ENCODE measurements at regions not wholly inside any gene's neighbourhood (a gene's known extent, or its start where the extent isn't known, plus 50 kb on each side); places are given as distances from the start of the nearest gene placed in this dataset.

DNA sequence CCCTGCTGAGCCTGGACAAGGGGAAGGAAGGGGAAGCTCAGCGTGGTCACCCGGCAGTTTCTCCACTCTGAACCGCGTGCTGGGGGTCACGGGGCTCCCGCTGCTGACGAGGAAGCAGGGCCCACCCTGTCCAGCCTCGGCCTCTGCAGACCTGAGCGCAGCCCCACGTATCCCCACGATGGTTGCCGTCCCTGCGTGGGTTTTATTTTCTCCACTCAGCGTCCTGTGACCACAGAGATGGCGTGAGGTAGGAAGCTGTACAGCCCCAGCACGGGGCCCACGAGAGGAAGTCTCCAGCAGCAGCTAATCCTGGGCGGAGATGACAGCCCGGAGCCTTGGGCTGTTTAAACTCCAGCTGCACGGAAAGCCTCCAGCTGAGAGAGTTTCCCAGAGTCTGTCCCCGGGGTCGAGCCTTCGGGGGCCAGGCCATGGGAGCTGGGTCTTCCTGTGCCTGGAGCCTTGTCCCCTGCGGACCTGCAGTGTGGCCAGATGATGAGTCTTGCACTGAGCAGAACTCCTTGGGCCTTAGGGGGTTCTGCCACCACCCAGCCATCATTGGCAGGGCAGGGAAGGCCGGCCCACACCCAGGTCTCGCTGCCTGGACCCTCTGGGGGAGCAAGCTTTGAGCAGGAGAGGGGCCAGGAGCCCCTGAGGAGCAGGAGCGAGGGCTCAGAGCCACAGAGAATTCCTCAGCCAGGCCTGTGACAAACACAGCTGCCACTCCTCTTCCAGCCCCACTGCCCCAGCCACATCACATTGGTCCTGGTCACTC, 72.8 kb upstream of the FAM20C start (continued):
- TF ChIP-seq BCL11A (IDR thresholded peaks at IDR 0.05; ENCODE audit: low read depth in 2 of 2, low read length in 2 of 2) (no peak), TBP (IDR thresholded peaks at IDR 0.05; ENCODE audit: low read depth, low read length) (no peak), BRCA1 (IDR thresholded peaks at IDR 0.05; ENCODE audit: low read depth, low read length) (no peak), SIRT6 (IDR thresholded peaks at IDR 0.05; ENCODE audit: low read length) (no peak), EGR1 (IDR thresholded peaks at IDR 0.05; ENCODE audit: borderline replicate concordance, low read depth, low read length) (no peak), POLR2AphosphoS5 (IDR thresholded peaks at IDR 0.05; ENCODE audit: low read depth, low read length) (no peak), SAP30 (IDR thresholded peaks at IDR 0.05; ENCODE audit: insufficient read depth, insufficient replicate concordance, low read length) (no peak), RBBP5 (IDR thresholded peaks at IDR 0.05; ENCODE audit: borderline replicate concordance, low read depth, low read length) (no peak), MAFK (IDR thresholded peaks at IDR 0.05; ENCODE audit: low read depth, low read length) (no peak)

Data from H1 (cell line).